GM23338 (cell line): ENCODE measurements at regions not wholly inside any gene's neighbourhood (a gene's known extent, or its start where the extent isn't known, plus 50 kb on each side); places are given as distances from the start of the nearest gene placed in this dataset.

Experiments
- ATAC-seq: fragments of 200-7000 bp; cut with Tn5 transposase; 3 replicates; pipeline ENCODE4 v1.9.1; 2020
- DNase-seq: peaks from one replicate; pipeline ENCODE4 v3.0.0-alpha.2; 2015; ENCODE audit warnings: low spot score
- H2AFZ ChIP-seq: fragments of 200-600 bp; sonication (generic); 2 replicates; pipeline ENCODE4 v1.8.0; 2016; ENCODE audit warnings: antibody characterized with exemption, mild to moderate bottlenecking, moderate library complexity
- H3F3A ChIP-seq: fragments of 200-600 bp; sonication (generic); replicated peaks from 2 replicates; pipeline ENCODE4 v1.8.0; 2017; ENCODE audit warnings: antibody characterized with exemption, mixed run types, low read depth
- H3K27ac ChIP-seq: fragments of 200-600 bp; sonication (generic); 2 replicates; pipeline ENCODE4 v1.6.1; 2016; ENCODE audit warnings: low read depth
- H3K27me3 ChIP-seq: fragments of 200-600 bp; sonication (generic); 2 replicates; pipeline ENCODE4 v1.8.0; 2016; ENCODE audit warnings: mild to moderate bottlenecking, mixed run types, moderate library complexity; ENCODE audit not compliant: insufficient read depth
- H3K36me3 ChIP-seq: fragments of 200-600 bp; sonication (generic); 2 replicates; pipeline ENCODE4 v1.8.0; 2016; ENCODE audit warnings: mild to moderate bottlenecking; ENCODE audit not compliant: insufficient read depth
- H3K4me1 ChIP-seq: fragments of 200-600 bp; sonication (generic); 2 replicates; pipeline ENCODE4 v1.8.0; 2016; ENCODE audit warnings: mild to moderate bottlenecking, moderate library complexity; ENCODE audit not compliant: insufficient read depth
- H3K4me2 ChIP-seq: fragments of 200-600 bp; sonication (generic); 2 replicates; pipeline ENCODE4 v1.7.1; 2017; ENCODE audit warnings: mixed run types
- H3K4me3 ChIP-seq: fragments of 200-600 bp; sonication (generic); 2 replicates; pipeline ENCODE4 v1.6.1; 2016; ENCODE audit warnings: mixed run types
- H3K79me2 ChIP-seq: fragments of 200-600 bp; sonication (generic); replicated peaks from 2 replicates; pipeline ENCODE4 v1.8.0; 2017; ENCODE audit warnings: mild to moderate bottlenecking; ENCODE audit not compliant: insufficient read depth
- H3K9me2 ChIP-seq: fragments of 200-600 bp; sonication (generic); 2 replicates; pipeline ENCODE4 v1.8.0; 2017; ENCODE audit not compliant: insufficient read depth
- H4K20me1 ChIP-seq: fragments of 200-600 bp; sonication (generic); replicated peaks from 2 replicates; pipeline ENCODE4 v1.8.0; 2017; ENCODE audit warnings: mild to moderate bottlenecking; ENCODE audit not compliant: insufficient read depth
- H3K27ac Mint-ChIP-seq: 2 replicates; pipeline ENCODE4 v1.8.0; 2020; ENCODE audit warnings: inconsistent platforms, mild to moderate bottlenecking, moderate library complexity, mixed read lengths
- H3K27me3 Mint-ChIP-seq: 3 replicates; pipeline ENCODE4 v1.8.0; 2022; ENCODE audit warnings: low read depth, mild to moderate bottlenecking, moderate library complexity, mixed read lengths, inconsistent platforms; ENCODE audit not compliant: insufficient read depth, poor library complexity
- H3K36me3 Mint-ChIP-seq: 3 replicates; pipeline ENCODE4 v1.8.0; 2021; ENCODE audit warnings: low read depth, mild to moderate bottlenecking, inconsistent platforms, moderate library complexity, mixed read lengths
- H3K4me1 Mint-ChIP-seq: 3 replicates; pipeline ENCODE4 v1.8.0; 2020; ENCODE audit warnings: mild to moderate bottlenecking, inconsistent platforms, mixed read lengths
- H3K4me3 Mint-ChIP-seq: 3 replicates; pipeline ENCODE4 v1.8.0; 2021; ENCODE audit warnings: moderate library complexity, mild to moderate bottlenecking, inconsistent platforms, mixed read lengths
- H3K9me3 Mint-ChIP-seq: 3 replicates; pipeline ENCODE4 v1.8.0; 2020; ENCODE audit warnings: moderate library complexity, mild to moderate bottlenecking, inconsistent platforms, mixed read lengths
- CREB1 ChIP-seq: fragments of 250-450 bp; sonication (Bioruptor Pico); IDR thresholded peaks from 2 replicates; pipeline ENCODE4 v1.5.0; 2020; ENCODE audit warnings: low read depth, mild to moderate bottlenecking, moderate library complexity
- EZH2 ChIP-seq: fragments of 200-600 bp; sonication (generic); IDR thresholded peaks from one replicate; pipeline ENCODE4 v1.8.0; 2017; ENCODE audit warnings: antibody characterized with exemption, mild to moderate bottlenecking, low read depth; ENCODE audit not compliant: unreplicated experiment
- EZH2phosphoT487 ChIP-seq: fragments of 200-600 bp; sonication (generic); IDR thresholded peaks from one replicate; pipeline ENCODE4 v1.8.1; 2018; ENCODE audit warnings: antibody characterized with exemption; ENCODE audit not compliant: unreplicated experiment
- JUNB ChIP-seq: IDR thresholded peaks from one replicate; pipeline ENCODE4 v1.6.1; 2016; ENCODE audit warnings: antibody characterized with exemption; ENCODE audit not compliant: unreplicated experiment
- NANOG ChIP-seq: IDR thresholded peaks from 2 replicates; pipeline ENCODE4 v1.6.1; 2016; ENCODE audit warnings: antibody characterized with exemption, borderline replicate concordance
- POLR2AphosphoS5 ChIP-seq: IDR thresholded peaks from 2 replicates; pipeline ENCODE4 v1.6.1; 2016; ENCODE audit warnings: antibody characterized with exemption, low read depth
- STAT1 ChIP-seq: IDR thresholded peaks from one replicate; pipeline ENCODE4 v1.6.1; 2016; ENCODE audit warnings: antibody characterized with exemption; ENCODE audit not compliant: unreplicated experiment
- ZNF114 ChIP-seq: fragments of 250-450 bp; sonication (Bioruptor Pico); IDR thresholded peaks from 2 replicates; pipeline ENCODE4 v1.5.0; 2020; ENCODE audit warnings: mild to moderate bottlenecking, moderate library complexity
- ZNF331 ChIP-seq: fragments of 250-450 bp; sonication (Bioruptor Pico); IDR thresholded peaks from 2 replicates; pipeline ENCODE4 v1.5.0; 2020; ENCODE audit warnings: low read depth, mild to moderate bottlenecking, moderate library complexity
- TF ChIP-seq, protein P1 (sequence below): IDR thresholded peaks from 2 replicates; pipeline ENCODE4 v1.6.1; 2016; ENCODE audit warnings: antibody characterized with exemption
- TF ChIP-seq, protein P2 (sequence below): fragments of 250-450 bp; sonication (Bioruptor Pico); IDR thresholded peaks from 2 replicates; pipeline ENCODE4 v1.5.0; 2020; ENCODE audit warnings: mild to moderate bottlenecking, moderate library complexity
- TF ChIP-seq, protein P3 (sequence below), 2 experiments: fragments of 200-600 bp in 1 of 2; sonication (generic) in 1 of 2; conservative IDR thresholded peaks; 2 replicates each; pipeline versions ENCODE4 v1.5.1 to v1.6.1; 2016 to 2017; ENCODE audit warnings: antibody characterized with exemption in 2 of 2, low read depth in 2 of 2, mild to moderate bottlenecking in 2 of 2, moderate library complexity in 1 of 2
- TF ChIP-seq, protein P4 (sequence below): IDR thresholded peaks from one replicate; pipeline ENCODE4 v1.6.1; 2018; ENCODE audit warnings: antibody characterized with exemption; ENCODE audit not compliant: unreplicated experiment

DNA sequence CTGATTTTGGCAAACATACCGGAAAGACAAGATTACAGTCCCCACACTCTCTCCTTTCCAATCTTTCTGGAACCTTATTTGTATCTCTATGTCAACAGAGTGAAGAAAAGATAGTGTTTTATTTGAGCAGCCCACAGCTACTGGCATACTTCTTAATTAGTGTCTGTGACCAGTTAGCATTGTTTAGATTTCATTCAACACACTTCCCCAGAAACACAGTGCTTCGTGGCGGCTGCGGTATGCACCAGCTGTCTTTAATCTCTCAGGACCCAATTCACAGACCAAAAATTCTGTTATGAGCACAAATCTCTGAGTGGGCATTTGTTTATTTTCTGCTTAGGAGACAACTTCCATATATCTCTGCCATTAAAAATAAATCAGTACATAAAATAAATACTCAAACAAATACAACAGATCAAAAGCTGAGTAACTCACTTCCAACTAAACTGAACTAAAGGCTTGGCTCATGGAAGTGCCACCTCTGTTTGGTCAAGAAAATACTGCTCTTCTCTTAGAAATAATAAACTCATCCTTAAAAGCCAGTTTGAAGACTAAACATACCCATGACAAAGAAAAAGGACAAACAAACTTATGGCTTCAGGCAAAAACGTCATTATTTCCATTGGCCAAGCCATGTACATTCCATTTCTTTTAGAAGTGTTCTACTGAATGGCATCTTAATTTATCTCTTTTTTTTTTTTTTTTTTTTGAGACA is 392.4 kb downstream of the TXNL1 start:
- no peaks in the 10 kb centered on the region for H3F3A ChIP-seq
- H3K4me2 ChIP-seq, result no peak overlapping the region
- Mint-ChIP-seq H3K4me3 (no peak overlapping the region), H3K36me3 (no peaks in the 10 kb centered on the region), H3K4me1 (no peaks in the 10 kb centered on the region), H3K9me3 (peaks cover 6% of the 10 kb centered on the region; the same call in 1 of the 3 replicates), H3K27ac (no peak overlapping the region), H3K27me3 (peaks cover 2% of the 10 kb centered on the region)
- H4K20me1 ChIP-seq, result no peaks in the 10 kb centered on the region
- H3K9me2 ChIP-seq, result no peaks in the 10 kb centered on the region
- no peak overlapping the region for H3K27ac ChIP-seq
- no peak overlapping the region for H2AFZ ChIP-seq
- no peak for DNase-seq
- no peak for TF ChIP-seq POLR2AphosphoS5
- no peak for TF ChIP-seq CREB1 (CRISPR knock-in tag)
- TF ChIP-seq, protein P1, sequence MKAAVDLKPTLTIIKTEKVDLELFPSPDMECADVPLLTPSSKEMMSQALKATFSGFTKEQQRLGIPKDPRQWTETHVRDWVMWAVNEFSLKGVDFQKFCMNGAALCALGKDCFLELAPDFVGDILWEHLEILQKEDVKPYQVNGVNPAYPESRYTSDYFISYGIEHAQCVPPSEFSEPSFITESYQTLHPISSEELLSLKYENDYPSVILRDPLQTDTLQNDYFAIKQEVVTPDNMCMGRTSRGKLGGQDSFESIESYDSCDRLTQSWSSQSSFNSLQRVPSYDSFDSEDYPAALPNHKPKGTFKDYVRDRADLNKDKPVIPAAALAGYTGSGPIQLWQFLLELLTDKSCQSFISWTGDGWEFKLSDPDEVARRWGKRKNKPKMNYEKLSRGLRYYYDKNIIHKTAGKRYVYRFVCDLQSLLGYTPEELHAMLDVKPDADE, result no peak
- no peak for TF ChIP-seq NANOG
- no peak for TF ChIP-seq EZH2phosphoT487
- no peak for TF ChIP-seq ZNF114 (CRISPR knock-in tag)
- TF ChIP-seq, protein P2, sequence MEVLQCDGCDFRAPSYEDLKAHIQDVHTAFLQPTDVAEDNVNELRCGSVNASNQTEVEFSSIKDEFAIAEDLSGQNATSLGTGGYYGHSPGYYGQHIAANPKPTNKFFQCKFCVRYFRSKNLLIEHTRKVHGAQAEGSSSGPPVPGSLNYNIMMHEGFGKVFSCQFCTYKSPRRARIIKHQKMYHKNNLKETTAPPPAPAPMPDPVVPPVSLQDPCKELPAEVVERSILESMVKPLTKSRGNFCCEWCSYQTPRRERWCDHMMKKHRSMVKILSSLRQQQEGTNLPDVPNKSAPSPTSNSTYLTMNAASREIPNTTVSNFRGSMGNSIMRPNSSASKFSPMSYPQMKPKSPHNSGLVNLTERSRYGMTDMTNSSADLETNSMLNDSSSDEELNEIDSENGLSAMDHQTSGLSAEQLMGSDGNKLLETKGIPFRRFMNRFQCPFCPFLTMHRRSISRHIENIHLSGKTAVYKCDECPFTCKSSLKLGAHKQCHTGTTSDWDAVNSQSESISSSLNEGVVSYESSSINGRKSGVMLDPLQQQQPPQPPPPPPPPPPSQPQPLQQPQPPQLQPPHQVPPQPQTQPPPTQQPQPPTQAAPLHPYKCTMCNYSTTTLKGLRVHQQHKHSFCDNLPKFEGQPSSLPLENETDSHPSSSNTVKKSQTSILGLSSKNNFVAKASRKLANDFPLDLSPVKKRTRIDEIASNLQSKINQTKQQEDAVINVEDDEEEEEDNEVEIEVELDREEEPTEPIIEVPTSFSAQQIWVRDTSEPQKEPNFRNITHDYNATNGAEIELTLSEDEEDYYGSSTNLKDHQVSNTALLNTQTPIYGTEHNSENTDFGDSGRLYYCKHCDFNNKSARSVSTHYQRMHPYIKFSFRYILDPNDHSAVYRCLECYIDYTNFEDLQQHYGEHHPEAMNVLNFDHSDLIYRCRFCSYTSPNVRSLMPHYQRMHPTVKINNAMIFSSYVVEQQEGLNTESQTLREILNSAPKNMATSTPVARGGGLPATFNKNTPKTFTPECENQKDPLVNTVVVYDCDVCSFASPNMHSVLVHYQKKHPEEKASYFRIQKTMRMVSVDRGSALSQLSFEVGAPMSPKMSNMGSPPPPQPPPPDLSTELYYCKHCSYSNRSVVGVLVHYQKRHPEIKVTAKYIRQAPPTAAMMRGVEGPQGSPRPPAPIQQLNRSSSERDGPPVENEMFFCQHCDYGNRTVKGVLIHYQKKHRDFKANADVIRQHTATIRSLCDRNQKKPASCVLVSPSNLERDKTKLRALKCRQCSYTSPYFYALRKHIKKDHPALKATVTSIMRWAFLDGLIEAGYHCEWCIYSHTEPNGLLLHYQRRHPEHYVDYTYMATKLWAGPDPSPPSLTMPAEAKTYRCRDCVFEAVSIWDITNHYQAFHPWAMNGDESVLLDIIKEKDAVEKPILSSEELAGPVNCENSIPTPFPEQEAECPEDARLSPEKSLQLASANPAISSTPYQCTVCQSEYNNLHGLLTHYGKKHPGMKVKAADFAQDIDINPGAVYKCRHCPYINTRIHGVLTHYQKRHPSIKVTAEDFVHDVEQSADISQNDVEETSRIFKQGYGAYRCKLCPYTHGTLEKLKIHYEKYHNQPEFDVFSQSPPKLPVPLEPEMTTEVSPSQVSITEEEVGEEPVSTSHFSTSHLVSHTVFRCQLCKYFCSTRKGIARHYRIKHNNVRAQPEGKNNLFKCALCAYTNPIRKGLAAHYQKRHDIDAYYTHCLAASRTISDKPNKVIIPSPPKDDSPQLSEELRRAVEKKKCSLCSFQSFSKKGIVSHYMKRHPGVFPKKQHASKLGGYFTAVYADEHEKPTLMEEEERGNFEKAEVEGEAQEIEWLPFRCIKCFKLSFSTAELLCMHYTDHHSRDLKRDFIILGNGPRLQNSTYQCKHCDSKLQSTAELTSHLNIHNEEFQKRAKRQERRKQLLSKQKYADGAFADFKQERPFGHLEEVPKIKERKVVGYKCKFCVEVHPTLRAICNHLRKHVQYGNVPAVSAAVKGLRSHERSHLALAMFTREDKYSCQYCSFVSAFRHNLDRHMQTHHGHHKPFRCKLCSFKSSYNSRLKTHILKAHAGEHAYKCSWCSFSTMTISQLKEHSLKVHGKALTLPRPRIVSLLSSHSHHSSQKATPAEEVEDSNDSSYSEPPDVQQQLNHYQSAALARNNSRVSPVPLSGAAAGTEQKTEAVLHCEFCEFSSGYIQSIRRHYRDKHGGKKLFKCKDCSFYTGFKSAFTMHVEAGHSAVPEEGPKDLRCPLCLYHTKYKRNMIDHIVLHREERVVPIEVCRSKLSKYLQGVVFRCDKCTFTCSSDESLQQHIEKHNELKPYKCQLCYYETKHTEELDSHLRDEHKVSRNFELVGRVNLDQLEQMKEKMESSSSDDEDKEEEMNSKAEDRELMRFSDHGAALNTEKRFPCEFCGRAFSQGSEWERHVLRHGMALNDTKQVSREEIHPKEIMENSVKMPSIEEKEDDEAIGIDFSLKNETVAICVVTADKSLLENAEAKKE (CRISPR knock-in tag), result no peak
- TF ChIP-seq, protein P3, sequence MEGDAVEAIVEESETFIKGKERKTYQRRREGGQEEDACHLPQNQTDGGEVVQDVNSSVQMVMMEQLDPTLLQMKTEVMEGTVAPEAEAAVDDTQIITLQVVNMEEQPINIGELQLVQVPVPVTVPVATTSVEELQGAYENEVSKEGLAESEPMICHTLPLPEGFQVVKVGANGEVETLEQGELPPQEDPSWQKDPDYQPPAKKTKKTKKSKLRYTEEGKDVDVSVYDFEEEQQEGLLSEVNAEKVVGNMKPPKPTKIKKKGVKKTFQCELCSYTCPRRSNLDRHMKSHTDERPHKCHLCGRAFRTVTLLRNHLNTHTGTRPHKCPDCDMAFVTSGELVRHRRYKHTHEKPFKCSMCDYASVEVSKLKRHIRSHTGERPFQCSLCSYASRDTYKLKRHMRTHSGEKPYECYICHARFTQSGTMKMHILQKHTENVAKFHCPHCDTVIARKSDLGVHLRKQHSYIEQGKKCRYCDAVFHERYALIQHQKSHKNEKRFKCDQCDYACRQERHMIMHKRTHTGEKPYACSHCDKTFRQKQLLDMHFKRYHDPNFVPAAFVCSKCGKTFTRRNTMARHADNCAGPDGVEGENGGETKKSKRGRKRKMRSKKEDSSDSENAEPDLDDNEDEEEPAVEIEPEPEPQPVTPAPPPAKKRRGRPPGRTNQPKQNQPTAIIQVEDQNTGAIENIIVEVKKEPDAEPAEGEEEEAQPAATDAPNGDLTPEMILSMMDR (conservative IDR thresholded peaks at IDR 0.05; ENCODE audit: low read depth in 2 of 2), result no peak
- TF ChIP-seq EZH2, result no peak
- TF ChIP-seq STAT1, result no peak
- TF ChIP-seq ZNF331 (CRISPR knock-in tag), result no peak
- no peak for TF ChIP-seq JUNB
- TF ChIP-seq, protein P4, sequence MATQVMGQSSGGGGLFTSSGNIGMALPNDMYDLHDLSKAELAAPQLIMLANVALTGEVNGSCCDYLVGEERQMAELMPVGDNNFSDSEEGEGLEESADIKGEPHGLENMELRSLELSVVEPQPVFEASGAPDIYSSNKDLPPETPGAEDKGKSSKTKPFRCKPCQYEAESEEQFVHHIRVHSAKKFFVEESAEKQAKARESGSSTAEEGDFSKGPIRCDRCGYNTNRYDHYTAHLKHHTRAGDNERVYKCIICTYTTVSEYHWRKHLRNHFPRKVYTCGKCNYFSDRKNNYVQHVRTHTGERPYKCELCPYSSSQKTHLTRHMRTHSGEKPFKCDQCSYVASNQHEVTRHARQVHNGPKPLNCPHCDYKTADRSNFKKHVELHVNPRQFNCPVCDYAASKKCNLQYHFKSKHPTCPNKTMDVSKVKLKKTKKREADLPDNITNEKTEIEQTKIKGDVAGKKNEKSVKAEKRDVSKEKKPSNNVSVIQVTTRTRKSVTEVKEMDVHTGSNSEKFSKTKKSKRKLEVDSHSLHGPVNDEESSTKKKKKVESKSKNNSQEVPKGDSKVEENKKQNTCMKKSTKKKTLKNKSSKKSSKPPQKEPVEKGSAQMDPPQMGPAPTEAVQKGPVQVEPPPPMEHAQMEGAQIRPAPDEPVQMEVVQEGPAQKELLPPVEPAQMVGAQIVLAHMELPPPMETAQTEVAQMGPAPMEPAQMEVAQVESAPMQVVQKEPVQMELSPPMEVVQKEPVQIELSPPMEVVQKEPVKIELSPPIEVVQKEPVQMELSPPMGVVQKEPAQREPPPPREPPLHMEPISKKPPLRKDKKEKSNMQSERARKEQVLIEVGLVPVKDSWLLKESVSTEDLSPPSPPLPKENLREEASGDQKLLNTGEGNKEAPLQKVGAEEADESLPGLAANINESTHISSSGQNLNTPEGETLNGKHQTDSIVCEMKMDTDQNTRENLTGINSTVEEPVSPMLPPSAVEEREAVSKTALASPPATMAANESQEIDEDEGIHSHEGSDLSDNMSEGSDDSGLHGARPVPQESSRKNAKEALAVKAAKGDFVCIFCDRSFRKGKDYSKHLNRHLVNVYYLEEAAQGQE, result no peak
- H3K4me1 ChIP-seq, result no peaks in the 10 kb centered on the region
- no peaks in the 10 kb centered on the region for H3K27me3 ChIP-seq
- H3K4me3 ChIP-seq, result no peak overlapping the region
- ATAC-seq, result no peak
- no peaks in the 10 kb centered on the region for H3K36me3 ChIP-seq
- no peaks in the 10 kb centered on the region for H3K79me2 ChIP-seq
